Stomach (tissue), 4 donors: ENCODE measurements at regions not wholly inside any gene's neighbourhood (a gene's known extent, or its start where the extent isn't known, plus 50 kb on each side); places are given as distances from the start of the nearest gene placed in this dataset.
"Not testable (repeated sequence)": the region's sequence is repeated elsewhere in the genome, so short reads cannot be mapped to it uniquely, and the experiment has no call there.

Experiments used
- CTCF ChIP-seq, 7 experiments: fragments of 450-650 bp in 4 of 7; fragments of 200-600 bp in 3 of 7; sonication (generic) in 3 of 7; IDR thresholded peaks; one replicate each; pipeline ENCODE4 v1.5.1; 2016 to 2019; ENCODE audit warnings: antibody characterized with exemption in 7 of 7, control low read depth in 2 of 7, mild to moderate bottlenecking in 1 of 7
- EP300 ChIP-seq: sonication (generic); formaldehyde crosslinking; IDR thresholded peaks from one replicate; pipeline ENCODE4 v1.6.1; 2017; ENCODE audit warnings: antibody characterized with exemption
- POLR2A ChIP-seq, 4 donors: fragments of 450-650 bp; IDR thresholded peaks; one replicate each; pipeline ENCODE4 v1.6.1; 2016; ENCODE audit warnings: antibody characterized with exemption in 4 of 4, control low read depth in 2 of 4, mild to moderate bottlenecking in 1 of 4, moderate library complexity in 1 of 4
- POLR2AphosphoS5 ChIP-seq, 3 donors: sonication (generic); formaldehyde crosslinking; IDR thresholded peaks; one replicate each; pipeline ENCODE4 v1.6.1; 2016; ENCODE audit warnings: antibody characterized with exemption in 3 of 3

GRCh38 chr5:82944267-82944666, 132.9 kb downstream of the TMEM167A start:
- TF ChIP-seq POLR2A (IDR thresholded peaks at IDR 0.05); POLR2AphosphoS5 (IDR thresholded peaks at IDR 0.05); CTCF (IDR thresholded peaks at IDR 0.05); EP300: not testable (repeated sequence)
